HK-2 (cell line): ENCODE measurements at regions not wholly inside any gene's neighbourhood (a gene's known extent, or its start where the extent isn't known, plus 50 kb on each side); places are given as distances from the start of the nearest gene placed in this dataset.

Source experiments
- DNase-seq: peaks from one replicate; pipeline ENCODE4 v3.0.0-alpha.2; 2018; ENCODE audit not compliant: unreplicated experiment

DNA sequence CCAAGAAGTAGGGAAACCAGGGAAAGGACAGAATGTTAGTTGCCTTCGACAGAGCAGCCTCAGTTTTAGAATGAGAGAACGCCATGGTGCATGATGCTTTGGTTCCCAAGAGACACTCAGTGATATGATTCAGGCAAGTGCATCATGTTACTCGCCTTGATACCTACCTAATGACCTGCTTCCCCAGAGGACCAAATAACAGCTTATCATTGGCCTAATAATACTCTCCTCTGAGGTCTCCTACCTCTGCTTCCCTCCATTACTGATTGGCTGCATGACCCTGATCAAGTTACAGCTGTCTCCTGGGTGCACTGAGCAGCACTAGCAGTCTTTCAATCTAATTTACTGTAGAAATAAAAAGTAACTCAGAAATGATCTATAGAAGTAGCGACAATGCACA lies 979.7 kb upstream of the FAT3 start:
- DNase-seq: no peak

- DNase-seq: no peak
Measured at GRCh38 chr11:91243630-91244029, 981.0 kb upstream of the FAT3 start.

GRCh38 chr11:91243051-91243450 lies 981.6 kb upstream of the FAT3 start:
- no peak for DNase-seq

- no peak for DNase-seq
Measured at GRCh38 chr11:91241226-91241625, 983.4 kb upstream of the FAT3 start.

GRCh38 chr11:91239359-91239758 lies 985.3 kb upstream of the FAT3 start:
- DNase-seq: no peak

DNA sequence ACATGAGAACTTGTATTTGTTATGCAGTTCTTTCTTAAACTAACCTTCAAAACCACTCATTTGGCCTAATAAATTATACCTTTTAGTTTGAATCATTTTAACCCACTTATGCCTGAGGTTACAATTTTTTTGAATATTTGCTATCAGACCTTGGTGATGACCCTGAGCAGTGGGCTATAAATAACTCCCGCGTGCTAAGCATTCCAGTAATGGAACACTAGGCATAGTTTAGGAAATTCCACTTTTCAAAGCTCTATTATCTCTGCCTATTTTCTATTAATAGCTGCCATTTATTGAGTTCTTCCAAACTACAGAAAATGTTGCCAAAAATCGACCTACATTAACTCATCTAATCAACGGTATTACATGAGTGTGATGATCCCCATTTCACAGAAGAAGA lies 993.4 kb upstream of the FAT3 start:
- DNase-seq: no peak

GRCh38 chr11:91230647-91231046 lies 994.0 kb upstream of the FAT3 start:
- no peak for DNase-seq

- DNase-seq: no peak
Measured at GRCh38 chr11:91222830-91223229, 1000.0 kb upstream of the CHORDC1 start.

DNA sequence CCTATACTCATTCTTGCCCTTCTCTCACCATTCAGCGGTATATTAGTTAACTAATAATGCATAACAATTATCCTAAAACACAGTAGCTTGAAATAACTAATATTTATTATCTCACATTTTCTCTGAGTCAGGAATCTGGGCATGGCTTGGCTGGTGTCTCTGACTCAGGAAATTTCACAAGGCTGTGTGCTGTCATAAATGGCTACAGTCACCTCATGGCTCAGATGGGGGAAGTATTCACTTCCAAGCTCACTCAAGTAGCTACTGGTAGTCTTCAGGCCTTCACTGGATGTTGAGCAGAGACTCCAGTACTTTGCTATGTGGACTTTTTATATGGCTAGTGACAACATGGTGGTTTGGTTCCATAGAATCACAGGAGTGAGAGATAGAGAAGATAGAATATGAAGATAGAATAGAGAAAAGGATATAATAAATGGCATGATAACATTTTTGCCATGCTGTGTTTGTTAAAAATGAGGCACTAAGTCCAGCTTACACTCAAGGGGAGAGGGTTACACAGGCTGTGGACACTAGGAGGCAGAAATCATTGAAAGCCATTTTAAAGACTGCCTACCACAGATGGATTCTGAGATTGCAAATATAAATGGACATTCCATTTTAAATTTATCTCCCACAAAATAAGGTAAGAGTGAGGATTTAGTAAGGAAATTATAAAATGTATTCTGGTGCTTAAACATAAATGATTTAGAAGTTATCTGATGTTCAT lies 997.8 kb upstream of the CHORDC1 start:
- no peak for DNase-seq

GRCh38 chr11:91219535-91219934 lies 996.7 kb upstream of the CHORDC1 start:
- DNase-seq: no peak

GRCh38 chr11:91209751-91210150 lies 986.9 kb upstream of the CHORDC1 start:
- no peak for DNase-seq

GRCh38 chr11:91209306-91209705 lies 986.5 kb upstream of the CHORDC1 start:
- DNase-seq: no peak

GRCh38 chr11:91199866-91200265 lies 977.0 kb upstream of the CHORDC1 start:
- no peak for DNase-seq

DNA sequence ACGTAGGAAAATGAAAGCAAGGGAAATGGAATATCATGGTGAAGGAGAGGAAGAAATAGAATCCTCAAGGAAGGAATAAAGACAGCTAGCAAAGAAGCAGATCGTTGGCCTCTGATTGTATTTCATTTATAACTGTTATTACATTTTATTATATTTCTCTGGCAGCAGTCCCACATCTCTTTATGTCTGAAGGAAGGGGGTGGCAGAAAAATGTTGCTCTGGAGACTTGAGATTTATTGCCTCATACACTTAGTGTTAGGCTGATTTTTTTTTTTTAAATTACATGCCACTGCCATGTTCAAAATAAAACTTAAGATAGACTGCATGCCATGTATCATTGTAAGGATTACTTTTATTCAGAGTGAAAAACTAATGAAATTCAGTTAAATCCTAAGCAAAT lies 971.7 kb upstream of the CHORDC1 start:
- DNase-seq: no peak

GRCh38 chr11:91188484-91188883 lies 965.6 kb upstream of the CHORDC1 start:
- DNase-seq: no peak

DNA sequence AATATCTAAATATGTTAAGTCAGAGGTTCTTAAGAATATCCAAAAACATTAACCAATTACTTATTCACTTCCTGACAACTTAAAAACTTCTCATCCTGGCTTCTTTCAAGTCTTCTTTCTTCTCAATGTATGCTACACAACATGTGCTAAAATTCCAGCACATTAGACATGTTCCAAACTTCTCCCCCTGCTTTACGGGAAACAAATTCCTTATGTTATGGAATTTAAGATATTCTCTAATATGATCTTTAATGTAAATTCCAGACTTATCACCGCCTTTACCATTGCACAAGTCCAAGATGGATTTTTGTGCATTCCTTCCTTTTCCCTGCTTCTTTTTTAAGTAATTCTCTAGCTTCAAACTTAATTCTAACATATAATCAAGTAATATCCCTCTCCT lies 964.5 kb upstream of the CHORDC1 start:
- DNase-seq: no peak

GRCh38 chr11:91178366-91178765 lies 955.5 kb upstream of the CHORDC1 start:
- DNase-seq: no peak

DNA sequence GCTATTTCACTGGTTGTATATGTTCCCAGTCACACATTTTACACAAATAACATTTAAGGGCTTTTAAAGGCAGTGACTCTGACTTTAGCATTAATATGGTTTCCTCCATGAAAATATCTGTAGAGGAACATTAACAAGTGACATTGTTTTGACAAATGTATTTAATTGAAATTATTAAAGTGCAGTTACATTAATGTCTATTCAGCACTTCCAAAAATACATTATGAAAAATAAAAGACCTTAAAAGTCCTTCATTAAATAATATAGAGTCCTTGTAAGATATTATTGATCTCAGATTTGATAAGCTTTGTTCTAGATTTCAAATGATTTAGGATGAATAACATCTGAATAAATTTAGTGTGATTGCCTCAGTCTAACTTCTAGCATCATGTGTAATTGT lies 951.9 kb upstream of the CHORDC1 start:
- DNase-seq: no peak

GRCh38 chr11:91174193-91174592 lies 951.3 kb upstream of the CHORDC1 start:
- no peak for DNase-seq

GRCh38 chr11:91173701-91174100 lies 950.9 kb upstream of the CHORDC1 start:
- DNase-seq: no peak

DNA sequence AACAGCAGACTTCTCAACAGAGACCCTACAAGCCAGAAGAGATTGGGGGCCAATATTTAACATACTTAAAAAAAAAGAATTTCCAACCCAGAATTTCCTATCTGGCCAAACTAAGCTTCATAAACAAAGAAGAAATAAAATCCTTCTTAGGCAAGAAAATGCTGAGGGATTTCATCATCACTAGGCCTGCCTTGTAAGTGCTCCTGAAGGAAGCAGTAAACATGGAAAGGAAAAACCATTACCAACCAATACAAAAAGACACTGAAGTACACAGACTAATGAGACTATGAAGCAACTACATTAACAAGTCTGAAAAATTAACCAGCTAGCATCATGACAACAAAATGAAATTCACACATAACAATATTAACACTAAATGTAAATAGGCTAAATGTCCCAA lies 947.9 kb upstream of the CHORDC1 start:
- DNase-seq: no peak

- no peak for DNase-seq
Measured at GRCh38 chr11:91164452-91164822, 941.6 kb upstream of the CHORDC1 start.

DNA sequence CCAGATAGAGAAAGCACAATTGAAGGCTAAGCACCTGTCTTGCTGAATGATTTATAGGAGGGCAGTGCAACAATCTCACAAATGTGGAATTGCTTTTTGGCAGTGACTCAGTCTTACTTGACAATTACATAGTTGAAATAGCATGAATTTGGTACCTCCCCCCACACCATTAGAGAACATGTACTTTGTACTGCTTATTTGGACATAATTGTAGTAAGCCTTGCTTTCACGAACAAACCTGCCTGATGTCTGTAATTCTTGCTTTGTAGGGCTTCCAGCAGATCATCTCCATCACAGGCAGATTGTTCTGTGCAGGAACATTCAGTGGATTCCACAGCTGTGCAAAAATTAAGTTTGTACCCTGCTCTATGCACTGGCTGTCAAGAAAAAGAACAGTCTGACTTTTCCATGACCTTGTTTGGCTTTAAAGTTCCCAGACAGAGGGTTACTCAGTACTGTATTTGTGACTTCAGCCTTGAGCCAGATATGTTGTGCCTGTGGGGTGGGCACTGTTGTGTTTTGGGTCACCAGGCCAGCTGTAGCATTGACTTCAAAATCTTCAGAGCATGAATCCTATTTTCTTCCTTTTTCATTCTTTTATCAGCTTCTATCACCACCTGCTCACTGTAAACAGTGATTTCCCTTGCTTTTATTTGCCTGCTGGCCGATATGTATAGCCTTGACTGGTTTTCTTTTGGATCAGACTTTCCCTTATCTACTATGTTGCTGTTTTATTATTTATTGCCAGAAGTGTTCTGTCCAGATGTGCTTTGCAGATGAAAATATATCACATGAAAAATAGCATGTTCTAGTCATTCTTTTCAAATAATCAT lies 941.0 kb upstream of the CHORDC1 start:
- DNase-seq: no peak
